ENCODE measurements at regions not wholly inside any gene's neighbourhood (a gene's known extent, or its start where the extent isn't known, plus 50 kb on each side); places are given as distances from the start of the nearest gene placed in this dataset.

DNA sequence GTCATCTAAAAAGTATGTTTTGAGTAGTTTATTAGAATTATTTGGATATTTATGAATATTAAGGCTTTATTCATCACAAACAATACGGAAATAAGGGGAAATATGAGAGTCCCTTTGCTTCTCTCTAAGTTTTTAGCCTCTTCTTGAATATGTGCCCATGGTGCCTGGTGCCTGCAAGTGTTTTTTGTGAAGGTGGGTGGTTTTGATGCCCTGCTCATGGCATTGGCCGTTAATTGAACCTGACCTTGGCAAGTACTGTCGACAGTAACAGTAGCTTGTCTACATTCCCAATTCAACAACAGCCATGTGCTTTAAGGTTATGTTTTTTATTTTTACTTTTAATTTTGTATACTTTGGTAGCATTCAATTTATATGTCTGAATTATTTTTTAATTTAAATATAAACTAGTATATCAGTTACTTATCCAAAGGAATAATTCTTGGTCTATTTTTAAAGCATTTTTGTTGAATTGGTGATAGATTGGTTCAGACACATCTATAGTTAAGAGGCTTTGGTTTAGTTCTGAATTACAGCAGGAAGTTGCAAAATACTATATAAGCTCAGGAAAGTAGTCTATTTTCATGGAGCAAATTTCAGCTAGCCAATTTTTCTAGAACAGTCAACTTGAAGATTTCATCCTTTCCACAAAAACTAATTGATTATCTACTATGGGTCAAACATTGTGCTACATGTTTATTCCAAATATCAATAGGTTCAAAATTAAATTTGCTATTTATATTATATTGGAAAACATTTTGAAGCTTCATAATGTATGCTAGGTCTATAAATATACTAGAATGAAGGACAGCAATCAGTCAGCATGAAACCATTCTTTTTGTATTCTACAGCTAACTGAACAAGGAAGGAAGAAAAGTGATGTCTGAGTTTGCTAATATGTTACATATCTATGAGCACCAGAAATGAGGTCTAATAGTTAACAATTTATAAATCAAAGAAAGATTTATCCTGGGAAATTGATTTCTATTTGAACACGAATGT lies 184.4 kb downstream of the MRPL39 start:
- TF ChIP-seq GATA2 (IDR thresholded peaks at IDR 0.05; ENCODE audit: low read depth, low read length) (no peak), GATA3 (IDR thresholded peaks at IDR 0.05; ENCODE audit: low read depth, low read length) (no peak)
